ENCODE measurements at regions not wholly inside any gene's neighbourhood (a gene's known extent, or its start where the extent isn't known, plus 50 kb on each side); places are given as distances from the start of the nearest gene placed in this dataset.

GRCh38 chr3:102016417-102016816, 167.1 kb downstream of the NFKBIZ start:
- Histone ChIP-seq H3K9ac (ENCODE audit: low read length) (no peak overlapping the region), H3K9me2 (ENCODE audit: insufficient read depth) (no peaks in the 10 kb centered on the region), H2AFZ (ENCODE audit: low read depth, low read length, poor library complexity, severe bottlenecking) (no peak overlapping the region), H3K9me3 (ENCODE audit: control insufficient read depth in 1 of 2, insufficient read depth in 1 of 2, low read depth in 1 of 2, low read length in 2 of 2) (no peaks in the 10 kb centered on the region), H3K4me2 (ENCODE audit: low read length) (no peak overlapping the region), H4K20me1 (ENCODE audit: insufficient read depth) (no peaks in the 10 kb centered on the region), H3K4me1 (ENCODE audit: control insufficient read depth in 1 of 2, insufficient read depth in 2 of 2, low read length in 2 of 2) (no peaks in the 10 kb centered on the region), H3K4me3 (replicated peaks in 1 of 2; ENCODE audit: low read depth in 1 of 2, low read length in 2 of 2) (no peak overlapping the region), H3K27me3 (ENCODE audit: insufficient read depth, low read length) (no peaks in the 10 kb centered on the region), H3K79me2 (ENCODE audit: insufficient read depth, low read length) (no peaks in the 10 kb centered on the region), H3K36me3 (ENCODE audit: control insufficient read depth in 1 of 2, insufficient read depth in 2 of 2, low read length in 2 of 2) (no peaks in the 10 kb centered on the region), H3K27ac (ENCODE audit: low read depth, low read length) (no peak overlapping the region)
- no TSS peak for BruUV-seq (replicated peaks)
- ChIA-PET POLR2A (no interaction called here), RAD21 (ENCODE audit: low non-redundant PET in 1 of 2, low total read pairs in 2 of 2, uncharacterized antibody in 2 of 2, unreplicated experiment in 2 of 2) (no interaction called here), CTCF (no interaction called here)
- TF ChIP-seq JUND (IDR thresholded peaks at IDR 0.05) = no peak
- no peak for TF ChIP-seq POLR2A (IDR thresholded peaks at IDR 0.05; ENCODE audit: borderline replicate concordance, extremely low read depth, insufficient read depth, insufficient read length)
- TF ChIP-seq REST (IDR thresholded peaks at IDR 0.05; ENCODE audit: low read depth) = no peak
- TF ChIP-seq SRF (IDR thresholded peaks at IDR 0.05; ENCODE audit: low read depth) = no peak
- no peak for TF ChIP-seq ZNF274 (IDR thresholded peaks at IDR 0.05; ENCODE audit: low read depth, low read length)
- TF ChIP-seq EZH2phosphoT487 (IDR thresholded peaks at IDR 0.05; ENCODE audit: borderline replicate concordance) = no peak
- intact Hi-C loops (cut with micrococcal nuclease) = no loop called here
- DNase-seq (ENCODE audit: low read depth, low spot score) = no peak
- ATAC-seq = no peak

GRCh38 chr3:102017784-102018183, 168.5 kb downstream of the NFKBIZ start:
- H3K9me3 ChIP-seq (ENCODE audit: control insufficient read depth in 1 of 2, insufficient read depth in 1 of 2, low read depth in 1 of 2, low read length in 2 of 2) = no peaks in the 10 kb centered on the region
- H3K27ac ChIP-seq (ENCODE audit: low read depth, low read length) = no peak overlapping the region
- no peaks in the 10 kb centered on the region for H3K27me3 ChIP-seq (ENCODE audit: insufficient read depth, low read length)
- no peaks in the 10 kb centered on the region for H3K36me3 ChIP-seq (ENCODE audit: control insufficient read depth in 1 of 2, insufficient read depth in 2 of 2, low read length in 2 of 2)
- no TSS peak for BruUV-seq (replicated peaks)
- H3K4me3 ChIP-seq (replicated peaks in 1 of 2; ENCODE audit: low read depth in 1 of 2, low read length in 2 of 2) = no peak overlapping the region
- no peaks in the 10 kb centered on the region for H4K20me1 ChIP-seq (ENCODE audit: insufficient read depth)
- no peak overlapping the region for H3K9ac ChIP-seq (ENCODE audit: low read length)
- POLR2A ChIA-PET = no interaction called here
- DNase-seq (ENCODE audit: low read depth, low spot score) = no peak
- H2AFZ ChIP-seq (ENCODE audit: low read depth, low read length, poor library complexity, severe bottlenecking) = no peak overlapping the region
- RAD21 ChIA-PET (ENCODE audit: low non-redundant PET in 1 of 2, low total read pairs in 2 of 2, uncharacterized antibody in 2 of 2, unreplicated experiment in 2 of 2) = no interaction called here
- no peaks in the 10 kb centered on the region for H3K4me1 ChIP-seq (ENCODE audit: control insufficient read depth in 1 of 2, insufficient read depth in 2 of 2, low read length in 2 of 2)
- no peaks in the 10 kb centered on the region for H3K9me2 ChIP-seq (ENCODE audit: insufficient read depth)
- no peak overlapping the region for H3K4me2 ChIP-seq (ENCODE audit: low read length)
- no peaks in the 10 kb centered on the region for H3K79me2 ChIP-seq (ENCODE audit: insufficient read depth, low read length)
- intact Hi-C loops (cut with micrococcal nuclease) = no loop called here
- ATAC-seq = no peak
- CTCF ChIA-PET = no interaction called here
- TF ChIP-seq CBX3 (IDR thresholded peaks at IDR 0.05; ENCODE audit: low read depth) = no peak
- TF ChIP-seq ZBTB33 (IDR thresholded peaks at IDR 0.05; ENCODE audit: extremely low read depth, insufficient replicate concordance, low read length) = no peak
- TF ChIP-seq CTCF (IDR thresholded peaks at IDR 0.05 in 2 of 3, conservative IDR thresholded peaks at IDR 0.05 in 1 of 3; ENCODE audit: borderline replicate concordance in 1 of 3, insufficient read depth in 1 of 3, low read depth in 2 of 3, low read length in 2 of 3) = no peak
- no peak for TF ChIP-seq ZFX (IDR thresholded peaks at IDR 0.05)
- no peak for TF ChIP-seq JUND (IDR thresholded peaks at IDR 0.05)
- TF ChIP-seq ATF3 (IDR thresholded peaks at IDR 0.05) = no peak
- no peak for TF ChIP-seq FOSL1 (IDR thresholded peaks at IDR 0.05; ENCODE audit: low read depth)
- TF ChIP-seq ELF1 (IDR thresholded peaks at IDR 0.05; ENCODE audit: borderline replicate concordance, low read depth) = no peak
- TF ChIP-seq ZNF274 (IDR thresholded peaks at IDR 0.05; ENCODE audit: low read depth, low read length) = no peak
- TF ChIP-seq POLR2A (IDR thresholded peaks at IDR 0.05; ENCODE audit: borderline replicate concordance, extremely low read depth, insufficient read depth, insufficient read length) = no peak
- no peak for TF ChIP-seq EZH2 (IDR thresholded peaks at IDR 0.05)

Data from HCT116 (cell line).